ENCODE measurements at regions not wholly inside any gene's neighbourhood (a gene's known extent, or its start where the extent isn't known, plus 50 kb on each side); places are given as distances from the start of the nearest gene placed in this dataset.

DNA sequence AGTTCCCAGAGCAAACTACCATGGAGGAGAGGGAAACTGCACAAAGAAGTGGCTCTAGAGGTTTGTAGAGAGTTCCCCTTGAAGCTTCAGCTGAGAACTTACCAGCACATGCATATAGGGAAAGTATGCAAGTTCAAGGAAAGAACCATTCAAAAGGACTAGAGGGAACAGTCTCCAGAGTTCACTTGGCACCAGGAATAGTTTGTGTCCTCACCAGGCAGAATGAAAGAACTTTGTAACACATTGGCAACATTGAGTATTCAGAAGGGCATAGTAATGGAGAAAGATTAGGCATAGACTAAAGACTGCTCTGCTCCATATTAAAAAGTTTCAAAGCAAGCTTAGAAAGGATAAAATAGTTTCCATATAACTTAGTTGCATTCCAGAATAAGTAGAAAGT lies 155.4 kb upstream of the TOM1L1 start:
- TF ChIP-seq, protein P1, sequence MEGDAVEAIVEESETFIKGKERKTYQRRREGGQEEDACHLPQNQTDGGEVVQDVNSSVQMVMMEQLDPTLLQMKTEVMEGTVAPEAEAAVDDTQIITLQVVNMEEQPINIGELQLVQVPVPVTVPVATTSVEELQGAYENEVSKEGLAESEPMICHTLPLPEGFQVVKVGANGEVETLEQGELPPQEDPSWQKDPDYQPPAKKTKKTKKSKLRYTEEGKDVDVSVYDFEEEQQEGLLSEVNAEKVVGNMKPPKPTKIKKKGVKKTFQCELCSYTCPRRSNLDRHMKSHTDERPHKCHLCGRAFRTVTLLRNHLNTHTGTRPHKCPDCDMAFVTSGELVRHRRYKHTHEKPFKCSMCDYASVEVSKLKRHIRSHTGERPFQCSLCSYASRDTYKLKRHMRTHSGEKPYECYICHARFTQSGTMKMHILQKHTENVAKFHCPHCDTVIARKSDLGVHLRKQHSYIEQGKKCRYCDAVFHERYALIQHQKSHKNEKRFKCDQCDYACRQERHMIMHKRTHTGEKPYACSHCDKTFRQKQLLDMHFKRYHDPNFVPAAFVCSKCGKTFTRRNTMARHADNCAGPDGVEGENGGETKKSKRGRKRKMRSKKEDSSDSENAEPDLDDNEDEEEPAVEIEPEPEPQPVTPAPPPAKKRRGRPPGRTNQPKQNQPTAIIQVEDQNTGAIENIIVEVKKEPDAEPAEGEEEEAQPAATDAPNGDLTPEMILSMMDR (IDR thresholded peaks at IDR 0.05): no peak
- TF ChIP-seq EZH2phosphoT487 (IDR thresholded peaks at IDR 0.05) (no peak), EZH2 (IDR thresholded peaks at IDR 0.05) (no peak)

All from neural progenitor cell (in vitro differentiated cells).